ENCODE measurements at regions not wholly inside any gene's neighbourhood (a gene's known extent, or its start where the extent isn't known, plus 50 kb on each side); places are given as distances from the start of the nearest gene placed in this dataset.
"Not testable (repeated sequence)": the region's sequence is repeated elsewhere in the genome, so short reads cannot be mapped to it uniquely, and the experiment has no call there.

DNA sequence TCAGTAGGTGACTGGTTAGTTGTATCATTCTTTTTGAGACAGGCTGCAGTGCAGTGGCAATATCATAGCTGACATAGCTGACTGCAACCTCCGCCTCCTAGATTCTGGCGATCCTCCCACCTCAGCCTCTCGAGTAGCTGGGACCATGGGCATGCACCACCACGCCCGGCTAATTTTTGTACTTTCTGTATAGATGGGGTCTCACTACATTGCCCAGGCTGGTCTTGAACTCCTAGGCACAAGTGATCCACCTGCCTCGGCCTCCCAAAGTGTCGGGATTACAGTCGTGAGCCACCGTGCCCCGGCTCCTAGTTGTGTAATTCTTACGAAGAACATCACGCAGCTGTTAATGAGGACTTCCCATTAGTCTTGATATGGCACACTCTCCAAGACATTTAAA is 123.4 kb upstream of the VKORC1L1 start:
- no peak for DNase-seq

DNA sequence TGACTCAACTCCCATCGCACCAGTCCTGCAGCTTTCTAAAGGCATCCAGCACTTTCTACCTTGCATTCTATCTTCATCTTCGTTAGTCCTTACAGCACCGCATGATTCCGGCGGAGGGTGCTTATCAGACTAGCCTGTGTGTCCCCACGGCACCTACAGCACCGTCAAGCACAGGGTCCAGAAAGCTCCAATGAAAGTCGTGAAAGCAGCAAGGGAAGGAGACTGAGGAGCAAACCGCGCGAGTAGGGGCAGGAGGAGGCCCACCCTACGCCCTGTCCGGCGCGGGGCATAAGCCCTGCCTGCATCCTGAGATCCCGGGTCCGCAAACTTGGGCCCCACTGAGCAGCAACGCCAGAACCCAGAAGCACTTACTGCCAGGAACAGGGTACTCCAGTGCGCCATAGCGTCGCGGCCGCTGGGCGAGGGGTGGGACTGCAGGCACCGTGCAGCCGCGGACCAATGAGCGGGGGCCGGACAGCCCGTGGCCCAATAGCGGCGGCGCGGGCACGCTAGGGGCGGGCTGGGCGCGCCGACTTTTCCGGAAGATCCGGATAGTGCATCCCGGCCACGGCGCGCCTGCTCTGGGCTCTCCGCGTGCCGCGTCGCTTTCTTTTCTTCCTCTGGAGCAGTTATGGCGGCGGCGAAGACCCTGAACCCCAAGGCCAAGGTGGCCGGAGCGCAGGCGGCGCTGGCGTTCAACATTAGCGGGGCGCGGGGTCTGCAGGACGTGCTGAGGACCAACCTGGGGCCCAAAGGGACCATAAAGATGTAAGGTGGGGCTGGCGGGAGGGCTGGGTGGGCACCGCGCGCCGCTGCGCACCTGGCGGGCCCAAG is 122.1 kb upstream of the VKORC1L1 start:
- peak; percentile 92 for DNase-seq

DNA sequence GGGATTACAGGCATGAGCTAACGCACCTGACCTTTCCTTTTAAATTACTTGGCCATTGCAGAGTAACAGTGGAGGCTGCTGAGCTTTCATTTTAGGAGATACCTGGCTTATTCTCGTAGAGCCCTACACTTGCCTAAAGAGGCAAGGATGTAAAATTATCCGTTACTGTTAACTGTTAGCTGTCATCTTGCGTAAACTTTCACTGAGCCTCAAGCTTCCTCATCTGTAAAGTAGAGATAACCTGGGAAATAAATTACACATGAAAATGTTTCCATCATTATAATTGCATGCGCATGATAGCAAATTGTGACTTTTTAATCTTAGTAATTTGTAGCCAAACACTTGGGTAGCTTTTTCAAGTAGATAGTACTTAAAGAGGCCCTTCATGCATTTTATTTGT is 118.8 kb upstream of the VKORC1L1 start:
- not testable (repeated sequence) for DNase-seq

DNA sequence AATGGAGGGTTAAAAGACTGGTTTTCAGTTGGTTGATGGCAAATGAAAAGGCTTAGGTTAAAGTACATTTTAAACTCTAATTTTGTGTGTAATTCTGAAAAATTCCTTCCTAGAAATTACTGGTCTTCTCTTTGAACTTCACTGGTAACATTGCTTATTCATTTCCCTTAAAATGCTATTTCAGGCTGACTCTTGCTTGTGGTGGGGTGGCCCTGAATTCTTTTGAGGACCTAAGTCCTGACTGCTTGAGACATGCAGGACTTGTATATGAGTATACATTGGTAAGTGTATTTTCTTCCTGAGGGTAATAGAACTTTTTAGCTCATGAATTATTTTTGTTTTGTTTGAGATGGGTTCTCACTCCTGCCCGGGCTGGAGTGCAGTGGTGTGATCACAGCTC is 113.9 kb upstream of the VKORC1L1 start:
- not testable (repeated sequence) for DNase-seq

DNA sequence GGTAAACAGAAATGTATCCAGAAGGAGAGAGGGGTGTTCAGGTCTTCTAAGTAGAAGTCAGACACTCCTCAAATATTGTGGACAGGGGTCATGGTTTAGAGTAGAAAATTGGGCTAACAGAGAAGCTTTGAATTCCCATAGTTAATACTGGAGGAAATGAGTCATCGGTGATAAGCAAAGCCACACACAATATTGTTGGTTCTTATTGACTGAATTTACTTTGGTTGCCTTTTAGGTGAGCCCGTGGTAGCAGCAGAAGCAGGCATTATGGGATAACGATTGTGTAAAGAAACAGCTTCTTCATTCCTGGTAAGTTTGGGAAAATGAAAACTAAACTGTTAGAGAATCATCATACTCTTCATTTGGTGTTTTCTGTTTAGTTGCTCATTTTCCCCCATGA is 110.2 kb upstream of the VKORC1L1 start:
- DNase-seq: peak; percentile 17

DNA sequence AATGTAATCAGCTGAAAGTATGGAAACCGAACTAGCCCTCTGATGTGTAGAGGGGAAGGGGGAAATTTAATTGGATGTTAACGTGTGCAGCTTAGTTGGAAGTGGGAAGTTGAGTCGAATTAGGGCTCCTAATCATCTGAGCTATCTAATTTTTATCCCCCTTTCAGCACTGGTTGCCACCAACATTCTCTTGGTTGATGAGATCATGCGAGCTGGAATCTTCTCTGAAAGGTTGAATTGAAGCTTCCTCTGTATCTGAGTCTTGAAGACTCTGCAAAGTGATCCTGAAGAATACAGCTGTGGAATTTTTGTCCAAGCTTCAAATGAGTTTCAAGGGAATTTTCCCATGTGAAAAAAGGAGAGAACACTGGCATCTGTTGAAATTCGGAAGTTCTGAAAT is 109.8 kb upstream of the VKORC1L1 start:
- not testable (repeated sequence) for DNase-seq

DNA sequence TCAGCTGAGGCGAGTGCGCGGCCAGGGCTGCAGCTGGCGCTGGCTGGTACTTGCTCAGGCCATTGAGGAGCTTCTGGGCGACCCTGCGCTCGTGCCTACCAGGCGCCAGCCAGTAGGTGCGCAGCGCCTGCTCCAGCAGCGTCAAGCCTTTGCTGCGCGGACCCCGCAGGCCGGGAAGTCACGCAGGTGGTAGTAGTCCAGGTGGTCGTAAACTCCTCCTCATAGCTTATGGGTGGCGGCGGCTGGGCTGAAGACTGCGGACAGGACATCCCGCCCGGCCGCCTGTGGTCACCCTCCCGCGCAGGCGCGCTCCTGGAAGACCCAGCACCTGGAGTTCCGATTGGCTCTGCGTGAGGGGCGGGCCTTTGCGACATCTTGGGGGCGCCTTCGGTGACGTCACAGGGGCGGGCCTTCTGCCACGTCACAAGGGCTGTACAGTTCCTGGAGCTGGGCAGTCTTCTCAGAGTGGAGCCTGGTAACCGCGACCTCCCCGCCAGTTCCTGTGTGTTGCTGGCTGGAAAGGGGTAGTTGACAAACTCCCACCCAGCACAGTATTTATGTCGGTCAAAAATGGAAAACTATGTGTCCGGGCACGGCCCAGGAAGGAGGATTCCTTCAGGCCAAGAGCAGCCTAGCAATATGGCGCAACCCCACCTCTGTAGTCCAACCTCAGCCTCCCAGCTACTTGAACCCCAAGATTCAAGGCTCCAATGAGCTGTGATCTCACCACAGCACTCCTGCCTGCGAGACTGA is 102.2 kb upstream of the VKORC1L1 start:
- DNase-seq: peak; percentile 85

DNA sequence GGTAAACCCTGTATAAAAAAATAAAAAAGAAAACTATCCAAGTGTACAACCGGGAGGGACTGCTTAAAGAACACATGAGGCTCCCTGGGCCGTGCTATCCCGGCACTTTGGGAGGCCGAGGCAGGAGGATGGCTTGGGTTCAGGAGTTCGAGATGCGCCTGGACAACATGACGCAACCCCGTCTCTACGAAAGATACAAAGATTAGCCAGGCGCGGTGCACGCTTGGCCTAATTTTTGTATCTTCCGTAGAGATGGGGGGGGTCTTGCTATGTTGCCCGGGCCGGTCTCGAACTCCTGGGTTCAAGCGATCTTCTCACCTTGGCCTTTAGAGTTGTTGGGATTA is 101.7 kb upstream of the VKORC1L1 start:
- DNase-seq: not testable (repeated sequence)

DNA sequence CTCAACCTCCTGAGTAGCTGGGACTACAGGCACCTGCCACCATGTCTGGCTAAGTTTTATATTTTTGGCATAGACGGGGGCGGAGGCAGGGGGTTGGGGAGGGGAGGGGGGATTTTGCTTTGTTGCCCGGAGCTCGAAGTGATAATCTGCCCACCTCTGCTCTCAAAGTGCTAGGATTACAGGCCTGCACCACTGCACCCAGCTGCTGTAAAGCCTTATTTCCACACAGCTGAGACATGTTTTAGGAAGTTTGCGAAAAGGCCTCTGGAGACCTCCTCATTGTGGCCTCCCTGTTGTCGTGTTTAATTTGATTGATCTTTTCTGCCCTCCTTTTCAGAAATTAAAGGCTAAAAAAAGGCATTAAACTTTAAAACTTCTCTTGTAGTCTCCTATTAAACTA is 96.2 kb upstream of the VKORC1L1 start:
- DNase-seq: not testable (repeated sequence)

DNA sequence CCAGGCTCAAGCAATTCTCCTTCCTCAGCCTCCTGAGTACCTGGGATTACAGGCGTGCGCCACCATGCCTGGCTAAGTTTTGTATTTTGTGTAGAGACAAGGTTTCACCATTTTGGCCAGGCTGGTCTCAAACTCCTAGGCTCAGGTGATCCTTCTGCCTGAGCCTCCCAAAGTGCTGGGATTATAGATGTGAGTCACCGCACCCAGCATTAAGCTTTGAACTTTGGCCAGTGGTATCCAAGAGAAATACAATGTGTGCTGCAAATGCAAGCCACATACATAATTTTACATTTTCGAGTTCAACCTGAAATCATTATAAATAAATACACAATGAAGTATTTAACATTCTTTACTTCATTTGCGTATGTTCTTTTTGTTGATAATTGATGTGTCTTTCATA is 82.9 kb upstream of the VKORC1L1 start:
- DNase-seq: not testable (repeated sequence)

DNA sequence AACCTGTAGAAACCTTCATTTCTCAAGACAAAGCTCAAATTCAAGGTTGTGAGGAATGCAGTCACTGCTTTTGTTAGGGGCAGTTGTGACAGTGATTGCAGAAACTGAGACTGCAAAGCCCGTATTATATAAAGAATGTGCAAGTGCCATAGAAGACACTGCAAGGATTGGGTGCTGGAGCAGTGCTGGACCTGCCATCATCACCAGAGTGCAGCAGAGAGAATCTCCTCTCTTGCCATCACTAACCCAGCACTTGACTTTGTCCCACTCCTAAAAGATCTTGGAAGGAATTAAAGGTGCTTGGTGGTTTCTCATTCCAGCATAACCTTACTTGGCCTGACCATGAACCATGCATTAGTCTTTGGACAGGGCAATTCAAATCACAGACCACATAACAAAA is 81.1 kb upstream of the VKORC1L1 start:
- DNase-seq: not testable (repeated sequence)

DNA sequence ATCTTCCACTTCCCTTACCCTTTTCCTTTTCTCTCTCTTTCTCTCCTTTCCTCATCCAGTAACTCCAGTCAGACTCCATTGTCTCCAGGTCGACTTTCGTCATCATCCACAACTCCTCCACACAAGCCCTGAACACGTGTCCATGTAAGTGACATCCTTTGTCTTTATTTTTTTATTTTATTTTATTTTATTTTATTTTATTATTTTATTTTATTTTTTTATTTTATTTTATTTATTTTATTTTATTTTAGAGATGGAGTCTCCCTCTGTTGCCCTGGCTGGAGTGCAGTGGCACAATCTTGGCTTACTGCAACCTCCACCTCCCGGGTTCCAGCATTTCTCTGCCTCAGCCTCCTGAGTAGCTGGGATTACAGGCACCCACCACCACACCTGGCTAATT is 80.1 kb upstream of the VKORC1L1 start:
- not testable (repeated sequence) for DNase-seq

DNA sequence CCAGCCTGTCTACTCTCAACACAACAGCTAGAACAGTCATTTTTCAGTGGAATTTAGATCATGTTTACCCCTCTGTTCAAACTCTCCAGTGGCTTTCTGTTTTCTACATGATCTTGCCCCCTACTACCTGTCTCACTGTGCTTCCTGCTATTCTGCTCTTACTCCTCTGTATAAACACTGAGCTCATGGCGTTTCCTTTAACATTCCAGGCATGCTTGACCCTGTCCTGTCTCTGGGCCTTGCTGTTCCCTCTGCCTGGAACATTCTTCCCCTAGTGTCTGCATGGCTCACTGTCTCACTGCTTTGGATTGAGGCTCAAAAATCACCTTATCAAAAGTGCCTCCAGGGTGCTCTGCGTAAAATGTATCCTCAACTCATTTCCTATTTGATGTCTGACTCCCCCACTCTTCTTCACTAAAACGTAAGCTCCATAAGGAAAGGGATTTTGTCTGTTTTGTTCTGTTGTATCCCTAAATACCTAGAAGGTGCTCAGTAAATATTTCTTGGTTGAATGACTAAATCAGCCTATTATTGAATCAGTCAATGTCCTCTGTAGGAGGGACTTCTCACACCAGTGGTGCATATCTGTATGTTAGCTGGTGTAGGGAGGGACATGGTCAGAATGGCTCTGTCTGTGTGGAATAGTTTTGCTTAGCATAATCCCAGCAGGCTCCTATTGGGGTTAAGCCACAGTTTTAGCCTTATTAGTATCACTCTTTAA is 78.0 kb upstream of the VKORC1L1 start:
- DNase-seq: peak; percentile 30

DNA sequence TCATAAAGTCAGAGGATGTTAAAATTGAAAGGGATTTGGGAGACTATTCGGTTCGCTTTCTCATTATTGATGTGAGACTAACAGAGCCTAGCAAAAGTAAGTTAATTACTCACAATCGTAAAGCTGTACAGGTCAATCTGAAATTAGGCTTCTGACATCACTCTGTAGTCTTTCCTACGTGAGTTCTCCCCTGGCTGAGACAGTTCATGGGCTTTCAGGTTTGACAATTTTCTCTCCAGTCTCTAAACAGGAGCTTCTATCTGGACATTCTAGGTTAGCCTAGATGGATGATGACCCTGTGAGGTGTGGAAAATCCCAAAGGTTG is 77.5 kb upstream of the VKORC1L1 start:
- not testable (repeated sequence) for DNase-seq

DNA sequence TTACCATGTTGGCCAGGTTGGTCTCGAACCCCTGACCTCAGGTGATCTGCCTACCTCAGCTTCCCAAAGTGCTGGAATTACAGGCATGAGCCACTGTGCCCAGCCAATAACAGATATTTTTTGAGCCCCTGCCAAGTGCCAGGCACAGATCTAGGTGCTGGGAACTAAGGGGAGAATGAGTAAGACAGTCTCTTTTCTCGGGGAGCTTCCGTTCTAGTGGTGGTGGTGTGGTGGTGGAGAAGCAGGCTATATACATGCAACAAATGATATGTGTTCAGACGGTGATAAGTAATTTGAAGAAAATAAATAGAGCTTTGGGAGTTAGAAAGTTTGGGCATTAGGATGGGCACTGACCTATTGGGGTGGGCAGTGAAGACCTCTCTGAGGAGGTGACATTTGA is 76.7 kb upstream of the VKORC1L1 start:
- no peak for DNase-seq

DNA sequence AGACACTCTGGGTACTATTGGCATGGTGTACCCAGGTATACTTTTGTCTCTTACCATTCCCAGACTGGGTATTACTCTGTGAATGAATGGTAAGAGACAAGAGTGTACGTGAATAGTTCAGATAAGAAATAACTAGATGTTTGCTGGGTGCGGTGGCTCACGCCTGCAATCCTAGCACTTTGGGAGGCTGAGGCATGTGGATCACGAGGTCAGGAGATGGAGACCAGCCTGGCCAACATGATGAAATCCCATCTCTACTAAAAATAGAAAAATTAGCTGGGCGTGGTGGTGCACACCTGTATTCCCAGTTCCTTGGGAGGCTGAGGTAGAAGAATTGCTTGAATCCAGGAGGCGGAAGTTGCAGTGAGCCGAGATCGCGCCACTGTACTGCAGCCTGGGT is 75.8 kb upstream of the VKORC1L1 start:
- not testable (repeated sequence) for DNase-seq

DNA sequence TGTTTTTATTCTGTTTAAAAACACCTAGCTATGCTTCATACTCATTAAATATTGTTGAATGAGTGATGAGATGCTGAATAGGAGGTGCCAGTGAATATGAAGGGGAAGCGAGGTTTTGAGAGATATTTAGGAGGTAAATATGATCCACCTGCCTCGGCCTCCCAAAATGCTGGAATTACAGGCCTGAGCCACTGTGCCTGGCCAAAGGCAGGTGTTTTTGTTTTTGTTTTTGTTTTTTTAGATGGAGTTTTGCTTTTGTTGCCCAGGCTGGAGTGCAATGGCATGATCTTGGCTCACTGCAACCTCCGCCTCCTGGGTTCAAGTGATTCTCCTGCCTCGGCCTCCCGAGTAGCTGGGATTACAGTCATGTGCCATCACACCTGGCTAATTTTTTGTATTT is 75.3 kb upstream of the VKORC1L1 start:
- DNase-seq: not testable (repeated sequence)

DNA sequence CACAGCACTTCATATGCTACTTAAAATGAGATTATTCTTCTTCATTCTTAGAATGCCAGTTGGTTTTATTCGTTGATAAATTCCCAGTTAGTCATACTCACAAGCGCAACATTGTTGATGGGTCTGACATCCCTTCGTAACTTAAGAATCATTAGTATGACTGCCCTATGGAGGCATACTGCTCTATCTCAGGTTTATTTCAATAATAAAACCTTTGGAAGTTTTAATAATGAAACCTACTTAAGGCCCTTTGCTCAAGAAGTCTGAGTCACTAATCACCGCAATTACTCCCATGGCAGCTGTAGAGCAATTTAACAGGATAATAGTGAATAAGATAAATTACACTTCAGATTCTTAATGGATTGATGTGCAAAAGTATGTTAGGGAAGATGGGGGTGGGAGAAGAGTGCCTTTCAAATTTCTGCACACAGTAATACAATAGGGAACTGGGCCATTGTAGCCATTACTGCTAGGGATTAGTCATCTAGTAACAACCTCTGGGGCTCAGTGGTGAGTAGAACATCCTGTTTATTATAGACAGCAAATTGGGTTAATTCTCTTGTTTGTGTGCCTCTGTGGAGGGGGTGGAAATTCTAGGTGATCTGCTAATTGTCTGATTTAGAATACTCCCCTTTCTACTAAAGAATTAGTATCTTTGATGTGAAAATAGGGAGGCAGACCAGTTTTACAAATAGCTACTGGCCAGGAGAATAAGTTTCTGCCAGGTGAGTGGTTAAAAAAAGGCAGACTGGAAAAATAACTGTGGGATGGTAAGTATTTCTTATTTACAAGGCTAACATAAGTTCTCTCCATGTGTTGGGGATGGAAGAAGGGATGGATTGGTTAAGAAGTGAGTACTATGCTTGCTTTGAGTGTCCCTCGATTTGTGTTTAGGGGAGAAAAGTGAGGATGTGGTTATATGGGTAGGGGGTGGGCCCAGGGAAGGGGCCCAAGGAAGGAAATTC is 74.5 kb upstream of the VKORC1L1 start:
- peak; percentile 91 for DNase-seq

DNA sequence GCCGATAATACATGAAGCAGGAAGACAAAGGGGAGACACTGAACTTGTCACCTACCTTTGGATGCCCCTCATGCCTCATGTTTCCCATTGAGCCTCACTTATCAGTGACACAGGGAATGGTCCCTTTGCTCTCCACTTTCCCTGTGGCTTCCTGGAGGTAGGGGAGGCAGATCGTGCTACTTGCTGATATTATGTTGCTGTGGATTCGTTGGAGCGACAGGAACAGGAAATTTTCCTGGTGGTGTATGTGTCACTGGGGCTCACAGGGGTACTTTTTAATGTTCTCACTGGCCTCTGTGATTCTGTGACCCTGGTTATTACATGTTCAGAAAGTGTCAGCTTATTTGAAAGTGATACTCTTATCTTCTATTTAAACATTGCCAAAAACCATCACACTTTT is 72.7 kb upstream of the VKORC1L1 start:
- not testable (repeated sequence) for DNase-seq

DNA sequence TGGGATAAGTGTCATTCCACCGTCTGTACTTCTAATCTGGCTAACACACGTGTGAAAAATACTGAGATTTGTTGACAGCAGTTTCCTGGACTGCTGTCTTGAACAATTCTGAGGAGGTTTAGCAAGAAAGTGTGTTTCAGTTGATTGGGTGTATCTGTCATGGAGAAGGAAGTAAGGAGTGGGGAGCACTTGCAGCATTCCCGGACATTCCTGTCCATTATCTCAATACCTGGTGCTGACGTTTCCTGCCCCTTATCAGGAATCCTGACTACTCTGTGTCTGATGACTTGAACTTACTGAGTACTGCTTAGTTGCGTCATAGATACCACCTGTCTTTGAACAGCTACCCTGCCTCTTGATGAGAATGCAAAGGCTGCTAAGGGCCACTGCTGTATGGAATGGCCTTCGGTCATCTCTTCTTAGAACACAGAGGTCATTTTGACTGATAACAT is 72.0 kb upstream of the VKORC1L1 start:
- DNase-seq: no peak

DNA sequence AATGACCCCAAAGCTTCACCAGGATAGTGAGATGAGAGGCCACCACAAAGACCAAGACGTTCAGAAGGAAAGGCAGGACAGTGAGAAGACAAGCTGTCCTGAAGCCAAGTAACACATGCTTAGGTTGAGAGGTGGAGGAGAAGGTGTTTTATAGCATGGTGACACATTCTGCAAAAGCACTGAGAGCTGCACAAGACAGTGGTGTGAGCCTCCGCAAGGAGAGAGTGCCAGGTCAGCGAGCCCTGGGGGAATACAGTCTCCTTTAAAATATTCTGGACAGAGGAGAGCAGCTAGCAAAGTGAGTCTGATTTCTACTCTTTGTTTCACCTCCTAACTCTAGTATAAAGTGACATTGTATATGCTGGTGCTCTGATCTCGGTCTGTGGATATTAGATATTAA is 68.0 kb upstream of the VKORC1L1 start:
- no peak for DNase-seq

DNA sequence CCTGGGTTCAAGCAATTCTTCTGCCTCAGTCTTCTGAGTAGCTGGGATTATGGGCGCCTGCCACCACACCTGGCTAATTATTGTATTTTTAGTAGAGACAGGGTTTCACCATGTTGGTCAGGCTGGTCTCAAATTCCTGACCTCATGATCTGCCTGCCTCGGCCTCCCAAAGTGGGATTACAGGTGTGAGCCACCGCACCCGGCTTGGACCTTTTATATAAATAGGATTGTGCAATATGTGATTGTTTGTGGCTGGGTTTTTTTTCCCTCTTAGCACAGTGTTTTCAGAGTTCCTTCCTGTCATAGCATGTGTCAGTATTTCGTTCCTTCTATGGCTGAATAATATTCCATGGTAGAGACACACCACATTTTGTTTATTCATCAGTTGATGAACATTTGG is 65.8 kb upstream of the VKORC1L1 start:
- DNase-seq: not testable (repeated sequence)
